SK-N-SH (cell line): ENCODE measurements at regions not wholly inside any gene's neighbourhood (a gene's known extent, or its start where the extent isn't known, plus 50 kb on each side); places are given as distances from the start of the nearest gene placed in this dataset.

Experiments
- CTCF ChIA-PET: fragments of 300-600, 350-600 bp; formaldehyde crosslinking; extraction: SDS; loops from one replicate; lab custom pipeline; 2021; lab: Yijun Ruan, JAX
- POLR2A ChIA-PET: fragments of 350-600 bp; sonication (Branson Sonifier 250); formaldehyde crosslinking; extraction: SDS; loops from one replicate; lab custom pipeline; 2020; ENCODE audit warnings: antibody characterized with exemption, inconsistent platforms; lab: Yijun Ruan, JAX
- DNase-seq: peaks from one replicate; pipeline ENCODE4 v3.0.0; 2012
- H2AFZ ChIP-seq: fragments of 200-600 bp; sonication (generic); 2 replicates; pipeline ENCODE4 v1.8.1; 2016; ENCODE audit warnings: antibody characterized with exemption, mild to moderate bottlenecking, low read depth
- H3F3A ChIP-seq: fragments of 200-600 bp; sonication (generic); replicated peaks from 2 replicates; pipeline ENCODE3; 2016; ENCODE audit warnings: antibody characterized with exemption, mild to moderate bottlenecking; ENCODE audit not compliant: insufficient read depth
- H3K27ac ChIP-seq, 2 experiments: fragments of 200-500 bp in 1 of 2; fragments of 200-600 bp in 1 of 2; sonication (Bioruptor generic) in 1 of 2; sonication (generic), shearing (Covaris generic) in 1 of 2; 2 replicates each; pipeline versions ENCODE4 v1.5.1 to v1.6.1; 2014 to 2016; ENCODE audit warnings: low read depth in 2 of 2, inconsistent platforms in 1 of 2, low read length in 1 of 2, mild to moderate bottlenecking in 1 of 2, mixed read lengths in 1 of 2
- H3K27me3 ChIP-seq: fragments of 200-600 bp; sonication (generic), shearing (Covaris generic); 2 replicates; pipeline ENCODE4 v1.6.1; 2016; ENCODE audit warnings: mixed run types; ENCODE audit not compliant: insufficient read depth
- H3K36me3 ChIP-seq, 2 experiments: fragments of 200-500 bp in 1 of 2; fragments of 200-600 bp in 1 of 2; sonication (Bioruptor generic) in 1 of 2; sonication (generic) in 1 of 2; replicated peaks in 1 of 2; 2 replicates each; pipeline versions ENCODE3 to v1.5.1; 2014 to 2016; ENCODE audit warnings: low read length in 1 of 2, mild to moderate bottlenecking in 1 of 2; ENCODE audit not compliant: insufficient read depth in 2 of 2, control insufficient read depth in 1 of 2
- H3K4me1 ChIP-seq, 2 experiments: fragments of 200-500 bp in 1 of 2; fragments of 200-600 bp in 1 of 2; sonication (Bioruptor generic) in 1 of 2; sonication (generic), shearing (Covaris generic) in 1 of 2; 2 replicates each; pipeline versions ENCODE4 v1.5.1 to v1.6.1; 2014 to 2016; ENCODE audit warnings: low read depth in 1 of 2, low read length in 1 of 2, mixed run types in 1 of 2; ENCODE audit not compliant: insufficient read depth in 2 of 2, control insufficient read depth in 1 of 2
- H3K4me2 ChIP-seq: fragments of 200-600 bp; sonication (generic), shearing (Covaris generic); 2 replicates; pipeline ENCODE4 v1.6.1; 2017; ENCODE audit warnings: mixed run types
- H3K4me3 ChIP-seq, 2 experiments: fragments of 200-500 bp in 1 of 2; fragments of 200-600 bp in 1 of 2; sonication (Bioruptor generic) in 1 of 2; sonication (generic), shearing (Covaris generic) in 1 of 2; 2 replicates each; pipeline versions ENCODE4 v1.5.1 to v1.8.1; 2014 to 2016; ENCODE audit warnings: low read depth in 2 of 2, inconsistent platforms in 1 of 2, low read length in 1 of 2, mild to moderate bottlenecking in 1 of 2, mixed read lengths in 1 of 2, moderate library complexity in 1 of 2
- H3K79me2 ChIP-seq: fragments of 200-600 bp; sonication (generic); 2 replicates; pipeline ENCODE4 v1.8.1; 2017; ENCODE audit warnings: mild to moderate bottlenecking; ENCODE audit not compliant: insufficient read depth
- H3K9ac ChIP-seq: fragments of 200-600 bp; sonication (generic); 2 replicates; pipeline ENCODE4 v1.6.1; 2017; ENCODE audit warnings: mixed run types
- H3K9me2 ChIP-seq: fragments of 200-600 bp; sonication (generic); 2 replicates; pipeline ENCODE4 v1.6.1; 2017; ENCODE audit warnings: mixed run types
- H3K9me3 ChIP-seq: fragments of 200-600 bp; sonication (generic); 2 replicates; pipeline ENCODE4 v1.6.1; 2017; ENCODE audit warnings: mixed run types, mild to moderate bottlenecking, moderate library complexity
- H4K20me1 ChIP-seq: fragments of 200-600 bp; sonication (generic); 2 replicates; pipeline ENCODE4 v1.6.1; 2017; ENCODE audit warnings: mild to moderate bottlenecking, mixed run types; ENCODE audit not compliant: insufficient read depth
- CTCF ChIP-seq: fragments of 200-600 bp; sonication (generic); IDR thresholded peaks from 2 replicates; pipeline ENCODE4 v1.6.1; 2017; ENCODE audit warnings: antibody characterized with exemption, mild to moderate bottlenecking, moderate library complexity
- ELF1 ChIP-seq: IDR thresholded peaks from 2 replicates; pipeline ENCODE4 v1.4.0; 2012
- EP300 ChIP-seq, 2 experiments: IDR thresholded peaks; 2 replicates each; pipeline versions ENCODE4 v1.4.0 to v1.6.1; 2012; ENCODE audit warnings: borderline replicate concordance in 1 of 2, low read depth in 1 of 2, low read length in 1 of 2
- EZH2phosphoT487 ChIP-seq: fragments of 200-600 bp; sonication (generic); IDR thresholded peaks from 2 replicates; pipeline ENCODE4 v1.6.1; 2017; ENCODE audit warnings: low read depth, mixed run types, mild to moderate bottlenecking, antibody characterized with exemption, moderate library complexity, borderline replicate concordance
- FOSL2 ChIP-seq: IDR thresholded peaks from 2 replicates; pipeline ENCODE4 v1.4.0; 2012; ENCODE audit warnings: low read depth, mild to moderate bottlenecking, moderate library complexity, borderline replicate concordance
- FOXM1 ChIP-seq: IDR thresholded peaks from 2 replicates; pipeline ENCODE4 v1.4.0; 2012; ENCODE audit warnings: low read depth, mild to moderate bottlenecking
- GABPA ChIP-seq: IDR thresholded peaks from 2 replicates; pipeline ENCODE4 v1.4.0; 2012; ENCODE audit warnings: low read depth, mild to moderate bottlenecking
- GATA2 ChIP-seq: sonication (generic); formaldehyde crosslinking; IDR thresholded peaks from 2 replicates; pipeline ENCODE4 v1.5.0; 2020; ENCODE audit warnings: mild to moderate bottlenecking, missing genetic modification reagents
- IRF3 ChIP-seq: fragments of 150-350 bp; IDR thresholded peaks from 2 replicates; pipeline ENCODE4 v1.6.1; 2016; ENCODE audit warnings: mild to moderate bottlenecking, low read depth, low read length
- MEF2A ChIP-seq: IDR thresholded peaks from 2 replicates; pipeline ENCODE4 v1.4.0; 2012; ENCODE audit warnings: low read depth, borderline replicate concordance
- MXI1 ChIP-seq: IDR thresholded peaks from 2 replicates; pipeline ENCODE4 v1.6.1; 2012; ENCODE audit warnings: mild to moderate bottlenecking, low read depth, low read length, improper control_type of control experiment
- NRF1 ChIP-seq: IDR thresholded peaks from 2 replicates; pipeline ENCODE4 v1.6.1; 2012; ENCODE audit warnings: low read depth, mild to moderate bottlenecking, low read length
- POLR2AphosphoS5 ChIP-seq: IDR thresholded peaks from 2 replicates; pipeline ENCODE4 v1.6.1; 2012; ENCODE audit warnings: low read depth, low read length
- RFX5 ChIP-seq: IDR thresholded peaks from 2 replicates; pipeline ENCODE4 v1.6.1; 2012; ENCODE audit warnings: mild to moderate bottlenecking, improper control_type of control experiment, low read length
- SIN3A ChIP-seq: IDR thresholded peaks from 2 replicates; pipeline ENCODE4 v1.6.1; 2012; ENCODE audit warnings: low read depth, mild to moderate bottlenecking, low read length, moderate library complexity, borderline replicate concordance
- SMC3 ChIP-seq: IDR thresholded peaks from 2 replicates; pipeline ENCODE4 v1.6.1; 2012; ENCODE audit warnings: low read depth, low read length, improper control_type of control experiment
- TAF1 ChIP-seq: IDR thresholded peaks from 2 replicates; pipeline ENCODE4 v1.6.1; 2012; ENCODE audit warnings: low read depth, mild to moderate bottlenecking, low read length, moderate library complexity, borderline replicate concordance
- TEAD4 ChIP-seq: IDR thresholded peaks from 2 replicates; pipeline ENCODE4 v1.4.0; 2012; ENCODE audit warnings: mild to moderate bottlenecking, borderline replicate concordance; ENCODE audit not compliant: insufficient read depth
- WGBS: methylation state at CpG from one replicate; pipeline ENCODE4 v1.1.6; 2017; ENCODE audit warnings: low lambda C conversion rate; 5-methylcytosine and 5-hydroxymethylcytosine counted together

- Histone ChIP-seq H3K9ac (no peak overlapping the region), H3K4me3 (no peak overlapping the region), H3K9me2 (no peaks in the 10 kb centered on the region), H3K36me3 (no peaks in the 10 kb centered on the region), H2AFZ (no peak overlapping the region), H3K4me2 (no peak overlapping the region), H3K4me1 (peaks cover 0 to 9% of the 10 kb centered on the region in 2 experiments; a peak in 2 of 4 replicates), H4K20me1 (no peaks in the 10 kb centered on the region), H3F3A (no peaks in the 10 kb centered on the region), H3K79me2 (no peaks in the 10 kb centered on the region), H3K27ac (no peak overlapping the region), H3K9me3 (no peaks in the 10 kb centered on the region), H3K27me3 (no peaks in the 10 kb centered on the region)
- POLR2A ChIA-PET: no interaction called here
- 70% methylated on average over 5 of the region's 5 CpGs for WGBS
- no peak for DNase-seq
- CTCF ChIA-PET: interaction anchor here (0.6 to 1.0 kb wide), 2 partner anchors 16 to 122 kb away, joined by 3 read pairs; no protein-coding TSS in a partner anchor
- TF ChIP-seq ELF1: no peak
- TF ChIP-seq EP300 (IDR thresholded peaks at IDR 0.05; ENCODE audit: borderline replicate concordance in 1 of 2, low read depth in 1 of 2, low read length in 1 of 2): no peak
- TF ChIP-seq FOXM1: no peak
- TF ChIP-seq RFX5: no peak
- no peak for TF ChIP-seq GATA2 (CRISPR knock-in tag)
- TF ChIP-seq EZH2phosphoT487: no peak
- no peak for TF ChIP-seq IRF3
- TF ChIP-seq MXI1: no peak
- no peak for TF ChIP-seq POLR2AphosphoS5
- TF ChIP-seq TAF1: no peak
Measured at GRCh38 chr2:234773129-234773528, 178.7 kb upstream of the SH3BP4 start.

GRCh38 chr2:234772733-234773060, 179.1 kb upstream of the SH3BP4 start:
- Histone ChIP-seq H4K20me1 (no peaks in the 10 kb centered on the region), H3K79me2 (no peaks in the 10 kb centered on the region), H3K9me2 (no peaks in the 10 kb centered on the region), H2AFZ (no peak overlapping the region), H3K4me2 (no peak overlapping the region), H3K9me3 (no peaks in the 10 kb centered on the region), H3K27ac (no peak overlapping the region), H3K4me3 (no peak overlapping the region), H3F3A (no peaks in the 10 kb centered on the region), H3K4me1 (peaks cover 0 to 9% of the 10 kb centered on the region in 2 experiments; a peak in 2 of 4 replicates), H3K27me3 (no peaks in the 10 kb centered on the region), H3K9ac (no peak overlapping the region), H3K36me3 (no peaks in the 10 kb centered on the region)
- 83% methylated on average over 8 of the region's 8 CpGs for WGBS
- no peak for TF ChIP-seq TEAD4
- no peak for TF ChIP-seq GABPA
- no peak for TF ChIP-seq MEF2A
- no peak for TF ChIP-seq NRF1
- no peak for TF ChIP-seq SIN3A
- no peak for TF ChIP-seq SMC3
- TF ChIP-seq CTCF: no peak
- no peak for TF ChIP-seq FOSL2
- no peak for TF ChIP-seq FOXM1
- no peak for DNase-seq
- POLR2A ChIA-PET: no interaction called here
- CTCF ChIA-PET: interaction anchor here (0.6 kb wide), 1 partner anchor 123 kb away, joined by 3 read pairs; no protein-coding TSS in a partner anchor
